ENCODE measurements at regions not wholly inside any gene's neighbourhood (a gene's known extent, or its start where the extent isn't known, plus 50 kb on each side); places are given as distances from the start of the nearest gene placed in this dataset.
A peak's percentile ranks its signal among the peaks of the same experiment; 100 is the strongest.

DNA sequence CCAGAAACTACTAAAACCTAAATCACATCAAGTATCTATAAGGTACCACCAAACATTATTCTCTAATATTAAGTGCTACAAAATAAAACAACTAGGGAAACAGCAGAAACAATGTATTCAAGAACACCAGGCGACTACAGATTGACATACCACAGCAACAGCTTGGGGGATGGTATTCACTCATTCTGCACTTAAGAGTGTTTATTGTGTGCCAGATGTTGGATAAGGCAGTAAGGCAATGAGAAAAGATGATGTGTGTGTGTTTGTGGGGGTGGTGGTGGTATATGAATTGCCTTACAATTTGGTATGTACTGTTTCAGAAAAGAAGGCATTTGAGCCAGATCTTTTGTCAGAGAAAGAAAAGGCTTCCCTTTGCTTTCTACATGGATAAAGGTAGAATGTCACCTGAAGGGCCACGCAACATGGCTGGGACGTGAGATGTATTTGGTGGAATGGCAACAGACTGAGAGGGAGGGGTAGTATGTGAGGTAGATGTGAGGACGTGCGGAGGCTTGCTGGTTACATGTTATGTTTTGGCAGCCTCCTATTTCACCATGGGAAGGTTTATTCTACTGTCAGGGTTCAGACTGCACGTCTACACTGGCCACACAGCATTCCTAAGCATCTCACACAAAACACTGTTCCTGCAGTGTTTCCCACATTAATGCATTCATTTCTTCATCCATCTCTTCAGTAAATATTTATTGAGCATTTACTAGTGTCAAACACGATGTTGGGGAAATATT is 300.7 kb downstream of the KLF12 start:
- Histone ChIP-seq H3K9me3 (ENCODE audit: control insufficient read depth, low read depth, low read length) (no peaks in the 10 kb centered on the region), H3K4me3 (ENCODE audit: low read length) (no peak overlapping the region), H3K4me1 (ENCODE audit: control insufficient read depth, insufficient read depth, low read length) (no peaks in the 10 kb centered on the region), H3K27me3 (ENCODE audit: control insufficient read depth, insufficient read depth, low read length) (no peaks in the 10 kb centered on the region), H3K36me3 (ENCODE audit: control insufficient read depth, insufficient read depth, low read length) (no peaks in the 10 kb centered on the region), H3K27ac (ENCODE audit: low read length) (no peak overlapping the region)
- DNase-seq, result no peak
- WGBS (ENCODE audit: insufficient coverage, low lambda C conversion rate), result 80% methylated on average over 2 of the region's 7 CpGs

DNA sequence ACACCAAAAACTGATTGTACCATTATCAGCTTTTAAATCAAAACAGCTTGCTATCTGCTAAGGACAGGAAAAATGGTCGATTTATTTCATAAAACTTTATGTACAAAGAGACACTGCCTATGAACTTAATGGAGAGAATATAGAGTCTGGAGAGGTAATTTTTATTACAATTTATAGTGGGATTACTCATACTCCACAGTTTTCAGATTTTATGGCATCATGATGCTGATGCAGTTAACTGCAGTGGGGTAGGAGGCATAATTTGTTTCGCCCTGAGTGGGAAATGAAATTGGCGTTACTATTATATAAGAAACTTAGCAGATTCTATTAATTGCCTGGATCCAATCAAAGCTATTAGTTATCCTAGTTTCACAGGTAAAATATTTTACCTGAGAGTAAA is 301.4 kb downstream of the KLF12 start:
- no peaks in the 10 kb centered on the region for H3K36me3 ChIP-seq (ENCODE audit: control insufficient read depth, insufficient read depth, low read length)
- DNase-seq, result no peak
- no peak overlapping the region for H3K4me3 ChIP-seq (ENCODE audit: low read length)
- H3K9me3 ChIP-seq (ENCODE audit: control insufficient read depth, low read depth, low read length), result no peaks in the 10 kb centered on the region
- H3K4me1 ChIP-seq (ENCODE audit: control insufficient read depth, insufficient read depth, low read length), result no peaks in the 10 kb centered on the region
- WGBS (ENCODE audit: insufficient coverage, low lambda C conversion rate), result no CpG with 5 or more reads among the region's 3 CpGs
- no peak overlapping the region for H3K27ac ChIP-seq (ENCODE audit: low read length)
- no peaks in the 10 kb centered on the region for H3K27me3 ChIP-seq (ENCODE audit: control insufficient read depth, insufficient read depth, low read length)

DNA sequence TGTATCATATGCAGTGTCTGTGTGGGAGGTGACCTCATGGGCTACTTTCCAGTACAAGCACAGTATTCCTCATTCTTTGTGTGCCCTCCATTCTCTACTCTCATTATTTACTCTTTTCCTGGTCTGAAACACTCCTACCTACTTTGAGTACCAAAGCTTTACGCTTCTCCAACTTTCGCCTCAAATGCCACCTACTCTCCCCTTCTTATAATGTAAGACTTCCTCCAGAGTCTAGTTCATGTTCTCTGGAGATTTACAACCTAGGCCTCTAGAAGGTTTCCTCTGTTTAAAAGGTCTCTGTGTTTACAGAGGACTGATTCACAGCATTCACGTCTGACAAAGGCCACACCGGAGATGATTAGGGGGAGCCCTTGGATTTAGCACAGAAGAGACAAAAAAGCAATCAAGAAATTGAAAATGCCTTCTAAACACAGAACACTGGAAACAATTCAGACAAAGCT is 302.0 kb downstream of the KLF12 start:
- Histone ChIP-seq H3K9me3 (ENCODE audit: control insufficient read depth, low read depth, low read length) (no peaks in the 10 kb centered on the region), H3K4me3 (ENCODE audit: low read length) (no peak overlapping the region), H3K4me1 (ENCODE audit: control insufficient read depth, insufficient read depth, low read length) (no peaks in the 10 kb centered on the region), H3K27me3 (ENCODE audit: control insufficient read depth, insufficient read depth, low read length) (no peaks in the 10 kb centered on the region), H3K36me3 (ENCODE audit: control insufficient read depth, insufficient read depth, low read length) (no peaks in the 10 kb centered on the region), H3K27ac (ENCODE audit: low read length) (no peak overlapping the region)
- WGBS (ENCODE audit: insufficient coverage, low lambda C conversion rate), result 71% methylated on average over 2 of the region's 4 CpGs
- peak in 1 of 2 donors; percentile 31 for DNase-seq

DNA sequence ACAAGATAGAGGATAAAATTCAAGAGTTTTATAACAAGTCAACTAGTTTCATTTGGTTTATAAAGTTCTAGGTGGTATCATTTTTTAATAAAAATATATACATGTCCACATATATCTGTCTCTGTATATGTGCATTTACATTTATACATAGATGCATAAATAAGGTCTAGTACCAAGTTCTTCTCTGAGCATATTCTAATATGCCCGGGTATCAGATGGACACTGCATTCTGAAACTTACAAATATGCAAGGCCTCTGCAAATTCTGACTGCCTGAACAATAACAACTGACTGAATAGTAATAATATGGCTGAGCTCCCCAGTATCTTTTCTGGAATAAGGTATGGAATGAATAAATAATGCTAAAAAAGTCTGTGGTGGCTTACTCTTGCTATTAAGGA is 304.8 kb downstream of the KLF12 start:
- Histone ChIP-seq H3K9me3 (ENCODE audit: control insufficient read depth, low read depth, low read length) (no peaks in the 10 kb centered on the region), H3K4me1 (ENCODE audit: control insufficient read depth, insufficient read depth, low read length) (no peaks in the 10 kb centered on the region), H3K4me3 (ENCODE audit: low read length) (no peak overlapping the region), H3K27ac (ENCODE audit: low read length) (no peak overlapping the region), H3K27me3 (ENCODE audit: control insufficient read depth, insufficient read depth, low read length) (no peaks in the 10 kb centered on the region), H3K36me3 (ENCODE audit: control insufficient read depth, insufficient read depth, low read length) (no peaks in the 10 kb centered on the region)
- no peak for DNase-seq
- WGBS (ENCODE audit: insufficient coverage, low lambda C conversion rate), result no CpG with 5 or more reads among the region's 1 CpG

DNA sequence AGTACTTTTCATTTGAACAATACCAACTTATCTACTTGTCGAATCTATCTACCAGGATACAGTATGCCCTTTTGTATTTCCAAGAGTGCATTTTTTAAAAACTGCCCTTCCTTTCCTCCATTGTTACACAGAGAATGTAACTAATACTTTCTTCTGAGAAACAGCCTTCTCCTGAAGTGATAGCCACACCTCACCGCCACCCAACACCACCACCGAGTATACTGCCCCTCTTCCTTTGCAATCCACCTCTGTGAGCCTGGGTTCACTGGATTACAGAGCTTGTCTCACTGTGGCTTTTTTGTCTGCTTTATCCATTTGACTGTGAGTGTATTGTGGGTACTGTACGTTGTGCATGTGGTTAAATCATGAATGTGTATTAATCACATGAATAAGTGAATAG is 305.4 kb downstream of the KLF12 start:
- Histone ChIP-seq H3K27ac (ENCODE audit: low read length) (no peak overlapping the region), H3K27me3 (ENCODE audit: control insufficient read depth, insufficient read depth, low read length) (no peaks in the 10 kb centered on the region), H3K4me3 (ENCODE audit: low read length) (no peak overlapping the region), H3K36me3 (ENCODE audit: control insufficient read depth, insufficient read depth, low read length) (no peaks in the 10 kb centered on the region), H3K9me3 (ENCODE audit: control insufficient read depth, low read depth, low read length) (no peaks in the 10 kb centered on the region), H3K4me1 (ENCODE audit: control insufficient read depth, insufficient read depth, low read length) (no peaks in the 10 kb centered on the region)
- 100% methylated on average over 3 of the region's 4 CpGs for WGBS (ENCODE audit: insufficient coverage, low lambda C conversion rate)
- no peak for DNase-seq

DNA sequence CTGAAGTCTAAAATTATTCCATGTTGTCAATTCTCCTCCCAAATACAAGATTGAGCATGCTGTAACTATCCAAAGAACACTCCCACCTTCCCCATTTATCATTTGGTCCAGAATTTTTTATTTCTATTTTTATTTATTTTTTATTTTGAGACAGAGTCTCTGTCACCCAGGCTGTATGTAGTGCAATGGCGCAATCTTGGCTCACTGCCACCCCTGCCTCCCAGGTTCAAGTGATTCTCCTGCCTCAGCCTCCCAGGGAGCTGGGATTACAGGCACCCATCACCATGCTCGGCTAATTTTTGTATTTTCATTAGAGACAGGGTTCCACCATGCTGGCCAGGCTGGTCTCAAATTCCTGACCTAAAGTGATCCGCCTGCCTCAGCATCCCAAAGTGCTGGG is 306.8 kb downstream of the KLF12 start:
- WGBS (ENCODE audit: insufficient coverage, low lambda C conversion rate), result no CpG with 5 or more reads among the region's 3 CpGs
- H3K9me3 ChIP-seq (ENCODE audit: control insufficient read depth, low read depth, low read length), result no peaks in the 10 kb centered on the region
- no peak for DNase-seq
- no peaks in the 10 kb centered on the region for H3K4me1 ChIP-seq (ENCODE audit: control insufficient read depth, insufficient read depth, low read length)
- H3K27ac ChIP-seq (ENCODE audit: low read length), result no peak overlapping the region
- H3K36me3 ChIP-seq (ENCODE audit: control insufficient read depth, insufficient read depth, low read length), result no peaks in the 10 kb centered on the region
- no peak overlapping the region for H3K4me3 ChIP-seq (ENCODE audit: low read length)
- H3K27me3 ChIP-seq (ENCODE audit: control insufficient read depth, insufficient read depth, low read length), result no peaks in the 10 kb centered on the region

DNA sequence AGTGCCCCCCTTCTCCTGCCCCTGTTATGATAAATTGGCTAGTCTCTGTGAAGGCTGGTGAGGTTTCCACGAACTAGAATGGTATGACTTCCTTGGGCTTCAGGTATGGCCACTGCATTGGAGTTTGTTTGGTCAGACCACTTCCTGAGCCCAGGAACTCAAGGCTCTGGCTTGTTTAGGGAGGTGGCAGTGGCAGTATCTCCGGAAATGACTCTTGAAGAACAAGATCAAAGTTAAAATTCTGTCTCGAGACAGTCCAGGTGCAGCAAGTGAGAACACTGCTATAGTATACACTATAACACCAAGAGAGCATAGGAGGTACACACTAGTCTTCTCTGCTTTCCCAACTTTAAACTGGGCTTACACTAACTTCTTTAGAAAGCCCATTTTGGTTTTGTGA is 309.1 kb downstream of the KLF12 start:
- Histone ChIP-seq H3K4me3 (ENCODE audit: low read length) (no peak overlapping the region), H3K27ac (ENCODE audit: low read length) (no peak overlapping the region), H3K9me3 (ENCODE audit: control insufficient read depth, low read depth, low read length) (no peaks in the 10 kb centered on the region), H3K27me3 (ENCODE audit: control insufficient read depth, insufficient read depth, low read length) (no peaks in the 10 kb centered on the region), H3K36me3 (ENCODE audit: control insufficient read depth, insufficient read depth, low read length) (no peaks in the 10 kb centered on the region), H3K4me1 (ENCODE audit: control insufficient read depth, insufficient read depth, low read length) (no peaks in the 10 kb centered on the region)
- WGBS (ENCODE audit: insufficient coverage, low lambda C conversion rate), result no CpG with 5 or more reads among the region's 3 CpGs
- DNase-seq, result no peak

DNA sequence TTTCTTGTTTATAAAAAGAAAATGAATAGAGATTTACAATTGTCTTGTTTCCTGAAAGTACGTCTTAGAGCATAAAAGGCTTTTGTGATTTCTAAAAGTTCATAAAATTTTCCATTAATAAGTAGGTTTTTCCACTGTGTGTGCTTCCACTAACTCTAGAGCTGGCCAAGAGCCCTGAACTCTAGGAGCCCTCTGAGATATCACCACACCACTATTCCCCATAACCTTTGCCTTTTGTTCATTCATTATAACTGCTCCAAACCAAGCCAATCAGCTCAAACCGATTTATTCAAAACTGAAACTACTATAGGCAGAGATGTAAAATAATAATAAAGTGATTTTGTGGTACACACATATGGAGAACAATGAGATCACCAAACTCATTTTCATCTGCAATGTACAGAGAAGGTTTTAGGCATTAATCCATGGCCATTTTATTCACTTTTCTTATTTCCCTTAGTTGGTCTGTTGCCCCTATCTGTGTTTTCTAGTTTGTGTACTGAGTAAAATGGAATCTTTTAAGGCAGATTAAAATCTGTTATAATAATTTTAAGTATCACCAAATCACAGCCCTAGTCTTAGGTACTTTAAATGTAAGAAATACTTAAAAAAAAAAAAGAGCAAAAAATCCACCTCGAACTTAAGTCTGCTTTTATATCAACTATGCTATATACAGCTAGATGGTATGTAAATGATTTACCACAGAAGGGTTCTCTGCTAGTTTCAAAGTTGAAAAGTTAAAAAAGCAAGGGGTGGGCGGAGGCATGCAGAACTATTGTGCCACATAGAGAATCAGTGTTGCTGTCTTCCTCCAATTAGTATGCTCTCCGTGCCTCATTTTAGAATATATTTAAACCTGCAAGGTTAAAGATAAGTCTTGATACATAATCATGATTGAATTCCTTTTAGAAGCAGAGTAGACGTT is 311.3 kb downstream of the KLF12 start:
- WGBS (ENCODE audit: insufficient coverage, low lambda C conversion rate), result 17% methylated on average over 1 of the region's 6 CpGs
- H3K27ac ChIP-seq (ENCODE audit: low read length), result no peak overlapping the region
- DNase-seq, result no peak
- H3K9me3 ChIP-seq (ENCODE audit: control insufficient read depth, low read depth, low read length), result no peaks in the 10 kb centered on the region
- H3K4me1 ChIP-seq (ENCODE audit: control insufficient read depth, insufficient read depth, low read length), result no peaks in the 10 kb centered on the region
- H3K27me3 ChIP-seq (ENCODE audit: control insufficient read depth, insufficient read depth, low read length), result no peaks in the 10 kb centered on the region
- H3K4me3 ChIP-seq (ENCODE audit: low read length), result no peak overlapping the region
- H3K36me3 ChIP-seq (ENCODE audit: control insufficient read depth, insufficient read depth, low read length), result no peaks in the 10 kb centered on the region

DNA sequence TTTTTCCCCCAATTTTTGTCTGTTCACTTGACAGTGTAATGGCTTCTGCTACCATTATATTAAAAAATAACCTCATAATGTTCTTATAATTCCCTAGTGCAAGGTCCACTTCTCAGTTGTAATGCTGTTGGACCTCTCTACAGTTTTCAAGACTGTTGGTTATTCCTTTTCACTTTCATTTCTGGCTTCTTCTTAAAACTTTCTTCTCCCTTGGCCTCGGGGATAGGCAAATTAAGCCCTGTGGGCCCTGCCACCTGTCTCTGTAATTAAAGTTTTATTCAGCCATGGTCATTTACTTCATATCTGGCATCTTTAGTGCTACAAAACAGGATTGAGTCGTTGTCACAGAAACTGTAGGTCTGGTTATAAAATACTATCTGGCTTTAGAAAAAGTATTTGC is 313.5 kb downstream of the KLF12 start:
- 92% methylated on average over 2 of the region's 2 CpGs for WGBS (ENCODE audit: insufficient coverage, low lambda C conversion rate)
- H3K9me3 ChIP-seq (ENCODE audit: control insufficient read depth, low read depth, low read length), result no peaks in the 10 kb centered on the region
- H3K36me3 ChIP-seq (ENCODE audit: control insufficient read depth, insufficient read depth, low read length), result no peaks in the 10 kb centered on the region
- no peak for DNase-seq
- H3K4me3 ChIP-seq (ENCODE audit: low read length), result no peak overlapping the region
- H3K4me1 ChIP-seq (ENCODE audit: control insufficient read depth, insufficient read depth, low read length), result no peaks in the 10 kb centered on the region
- H3K27me3 ChIP-seq (ENCODE audit: control insufficient read depth, insufficient read depth, low read length), result no peaks in the 10 kb centered on the region
- H3K27ac ChIP-seq (ENCODE audit: low read length), result no peak overlapping the region

DNA sequence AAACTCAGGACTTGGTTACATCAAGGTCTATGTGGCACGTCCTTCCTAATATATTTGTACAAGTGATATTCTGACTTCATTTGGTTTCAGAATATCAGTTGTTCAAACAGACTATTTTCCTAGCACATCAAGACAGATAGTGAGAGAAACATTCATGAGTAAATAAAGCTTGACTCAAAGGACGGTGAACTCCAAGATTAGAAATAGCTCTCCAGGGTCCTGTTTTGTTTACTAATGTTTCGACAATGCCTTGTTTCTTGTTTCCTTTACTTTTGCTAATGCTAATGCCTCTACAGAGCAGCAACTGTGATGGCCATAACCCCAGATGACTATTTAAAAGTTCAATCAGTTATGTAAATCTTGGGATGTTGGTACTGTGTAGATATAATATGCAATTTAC is 313.9 kb downstream of the KLF12 start:
- Histone ChIP-seq H3K36me3 (ENCODE audit: control insufficient read depth, insufficient read depth, low read length) (no peaks in the 10 kb centered on the region), H3K4me1 (ENCODE audit: control insufficient read depth, insufficient read depth, low read length) (no peaks in the 10 kb centered on the region), H3K9me3 (ENCODE audit: control insufficient read depth, low read depth, low read length) (no peaks in the 10 kb centered on the region), H3K4me3 (ENCODE audit: low read length) (no peak overlapping the region), H3K27me3 (ENCODE audit: control insufficient read depth, insufficient read depth, low read length) (no peaks in the 10 kb centered on the region), H3K27ac (ENCODE audit: low read length) (no peak overlapping the region)
- DNase-seq, result no peak
- WGBS (ENCODE audit: insufficient coverage, low lambda C conversion rate), result 90% methylated on average over 2 of the region's 3 CpGs
